Suppressor macrophage treated with lipopolysaccharide for 1 hour (primary cell): ENCODE measurements at regions not wholly inside any gene's neighbourhood (a gene's known extent, or its start where the extent isn't known, plus 50 kb on each side); places are given as distances from the start of the nearest gene placed in this dataset.
A peak's percentile ranks its signal among the peaks of the same experiment; 100 is the strongest.

ENCODE experiments used
- DNase-seq, 3 donors: peaks; one replicate each; pipeline ENCODE4 v3.0.0-alpha.2; 2020 to 2022

GRCh38 chr11:101401245-101401644 is 182.6 kb downstream of the TRPC6 start:
- no peak for DNase-seq

- no peak for DNase-seq
These were observed 185.8 kb downstream of the TRPC6 start for GRCh38 chr11:101397979-101398378.

DNA sequence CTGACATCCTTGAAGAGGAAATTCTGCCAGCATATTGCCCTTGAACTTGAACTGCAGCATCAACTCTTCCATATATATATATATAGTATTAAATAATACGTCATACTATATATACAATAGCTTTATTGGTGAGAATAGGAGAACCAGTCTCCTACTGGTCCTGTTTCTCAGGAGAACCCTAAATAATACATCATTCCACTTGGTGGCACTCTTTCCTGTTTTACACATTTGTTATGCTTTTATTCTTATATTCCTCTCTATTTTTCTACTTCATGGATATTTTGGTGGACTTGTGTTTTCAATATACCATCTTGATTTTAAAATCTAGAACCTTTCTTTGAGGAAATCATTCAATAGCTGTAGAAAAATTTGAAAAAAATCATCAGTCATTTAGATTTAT is 193.3 kb downstream of the TRPC6 start:
- DNase-seq, result peak in 2 of 3 donors; percentile 0

DNA sequence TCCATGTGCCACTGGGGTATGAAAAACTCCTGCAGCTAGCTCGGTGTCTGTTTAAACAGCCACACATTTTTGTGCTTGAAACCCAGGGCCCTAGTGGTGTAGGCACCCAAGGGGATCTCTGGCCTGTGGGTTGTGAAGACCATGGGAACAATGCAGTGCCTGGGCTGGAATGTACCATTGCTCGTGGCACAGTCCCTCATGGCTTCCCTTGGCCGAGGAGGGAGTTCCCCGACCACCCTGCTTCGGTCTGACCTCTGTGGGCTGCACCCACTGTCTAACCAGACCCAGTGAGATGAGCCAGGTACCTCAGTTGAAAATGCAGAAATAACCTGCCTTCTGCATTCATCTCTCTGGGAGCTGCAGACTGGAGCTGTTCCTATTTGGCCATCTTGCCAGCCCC is 214.0 kb downstream of the TRPC6 start:
- DNase-seq, result no peak

DNA sequence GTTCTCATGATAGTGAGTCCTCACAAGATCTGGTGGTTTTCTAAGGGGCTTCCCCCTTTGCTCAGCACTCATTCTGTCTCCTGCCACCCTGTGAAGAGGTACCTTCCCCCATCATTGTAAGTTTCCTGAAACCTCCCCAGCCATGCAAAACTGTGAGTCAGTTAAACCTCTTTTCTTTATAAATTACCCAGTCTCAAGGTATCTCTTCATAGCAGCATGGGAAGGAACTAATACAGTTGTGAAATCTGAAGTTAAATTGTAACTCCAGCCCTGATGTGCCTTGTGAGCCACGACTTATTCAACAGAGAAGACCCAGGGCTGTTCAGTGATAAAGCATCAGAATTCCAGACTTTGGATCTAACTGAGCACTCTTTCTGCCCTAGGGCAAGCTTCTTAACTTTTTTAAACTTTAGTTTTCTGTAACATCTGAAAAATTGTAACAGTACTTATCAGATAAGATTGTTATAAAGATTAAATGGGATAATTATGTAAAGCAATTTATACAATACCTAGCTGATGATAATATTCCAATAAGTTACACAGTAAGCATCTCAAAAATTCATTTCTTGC is 220.0 kb downstream of the TRPC6 start:
- no peak for DNase-seq

DNA sequence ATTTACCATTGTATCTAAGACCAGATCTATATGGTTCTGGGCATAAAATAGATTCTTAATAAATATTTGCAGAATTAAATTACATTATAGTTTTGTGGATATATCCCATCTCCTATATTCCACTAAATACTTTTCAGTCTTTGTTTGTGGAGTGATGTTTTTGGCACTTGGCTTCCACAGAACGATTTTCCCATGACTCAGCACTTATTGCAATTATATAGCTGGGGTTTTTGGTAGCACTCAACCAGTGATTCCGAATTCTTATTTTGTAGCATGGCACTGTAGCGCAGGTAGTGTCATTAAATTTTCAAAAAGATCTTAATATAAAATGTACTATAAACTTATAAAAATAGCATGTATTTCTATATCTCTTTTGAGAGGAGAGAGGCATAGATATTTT is 221.2 kb downstream of the TRPC6 start:
- DNase-seq, result no peak

DNA sequence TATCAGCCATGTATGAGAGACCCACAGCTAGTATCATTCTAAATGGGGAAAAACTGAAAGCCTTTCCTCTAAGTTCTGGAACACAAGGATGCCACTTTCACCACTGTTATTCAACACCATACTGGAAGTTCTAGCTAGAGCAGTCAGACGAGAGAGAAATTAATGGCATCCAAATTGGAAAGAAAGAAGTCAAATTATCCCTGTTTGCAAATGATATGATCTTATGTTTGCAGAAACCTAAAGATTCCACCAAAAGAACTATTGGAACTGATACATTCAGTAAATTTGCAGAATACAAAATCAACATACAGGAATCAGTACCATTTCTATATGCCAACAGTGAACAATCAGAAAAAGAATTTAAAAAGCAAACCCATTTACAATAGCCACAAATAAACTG is 226.0 kb downstream of the TRPC6 start:
- no peak for DNase-seq

DNA sequence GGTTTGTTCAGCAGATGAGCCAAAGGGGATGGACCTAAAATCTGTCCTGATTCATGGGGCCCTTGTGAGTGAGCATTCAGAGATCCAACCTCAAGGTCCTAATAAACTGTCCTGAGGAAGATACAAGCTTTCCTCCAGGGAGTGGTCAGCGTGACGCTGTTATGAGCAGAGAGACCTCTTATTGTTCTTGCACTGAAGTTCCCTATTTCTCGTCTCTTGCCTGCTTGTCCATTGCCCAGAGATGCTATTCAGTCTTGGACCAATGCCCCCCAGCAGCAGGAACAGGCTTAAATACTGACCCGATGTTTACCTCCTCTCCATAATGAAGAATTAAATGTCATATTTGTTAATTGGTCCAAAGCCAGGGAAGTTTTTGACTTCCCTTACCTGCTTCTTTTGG is 225.2 kb upstream of the PGR start:
- no peak for DNase-seq

GRCh38 chr11:101348786-101349185 is 219.2 kb upstream of the PGR start:
- no peak for DNase-seq

DNA sequence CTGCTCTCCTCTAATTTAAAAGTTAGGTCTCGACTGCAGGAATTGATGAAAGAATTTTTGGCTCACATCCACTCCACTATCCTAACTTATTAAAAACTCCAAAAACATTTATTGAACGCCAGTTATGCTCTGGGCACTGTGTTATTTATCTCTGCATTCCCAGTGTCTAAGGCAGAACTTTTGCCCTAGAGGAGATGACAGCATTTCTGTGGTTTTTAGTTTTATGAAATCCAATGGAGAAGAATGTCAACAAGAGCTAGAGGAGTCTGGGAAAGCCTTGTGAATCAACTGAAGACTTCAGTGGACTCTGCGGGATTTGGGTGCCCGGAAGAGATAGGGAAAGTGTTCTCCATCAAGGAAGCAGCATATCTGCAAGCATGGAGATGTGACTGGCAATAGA is 217.0 kb upstream of the PGR start:
- no peak for DNase-seq

GRCh38 chr11:101345891-101346290 is 216.3 kb upstream of the PGR start:
- DNase-seq, result no peak

- no peak for DNase-seq
These were observed 212.7 kb upstream of the PGR start for GRCh38 chr11:101342307-101342706.

- DNase-seq, result no peak
These were observed 212.0 kb upstream of the PGR start for GRCh38 chr11:101341578-101341977.

DNA sequence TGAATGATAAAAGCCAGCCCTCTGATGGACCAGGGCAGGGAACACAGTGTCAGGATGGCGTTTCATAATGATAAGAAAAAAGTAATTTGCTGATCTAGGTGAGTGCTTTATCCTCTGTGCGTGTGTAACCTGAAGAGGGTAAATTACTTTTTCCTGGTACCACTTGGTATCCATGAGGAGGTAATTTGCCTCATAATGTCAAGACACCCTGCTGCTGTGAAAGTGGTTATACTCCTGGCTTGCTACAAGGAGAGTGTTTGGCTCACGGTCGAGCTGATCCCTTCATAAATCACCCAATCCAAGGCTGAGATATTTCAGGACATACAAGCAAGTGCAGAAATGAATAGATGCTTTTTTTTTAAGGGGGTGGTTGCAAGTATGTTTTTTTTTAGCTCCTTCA is 207.2 kb upstream of the PGR start:
- DNase-seq, result no peak

- no peak for DNase-seq
These were observed 206.5 kb upstream of the PGR start for GRCh38 chr11:101336155-101336554.

GRCh38 chr11:101334581-101334980 is 205.0 kb upstream of the PGR start:
- no peak for DNase-seq

GRCh38 chr11:101331411-101331810 is 201.8 kb upstream of the PGR start:
- no peak for DNase-seq

- peak in 1 of 3 donors; percentile 0 for DNase-seq
These were observed 198.3 kb upstream of the PGR start for GRCh38 chr11:101327908-101328307.

DNA sequence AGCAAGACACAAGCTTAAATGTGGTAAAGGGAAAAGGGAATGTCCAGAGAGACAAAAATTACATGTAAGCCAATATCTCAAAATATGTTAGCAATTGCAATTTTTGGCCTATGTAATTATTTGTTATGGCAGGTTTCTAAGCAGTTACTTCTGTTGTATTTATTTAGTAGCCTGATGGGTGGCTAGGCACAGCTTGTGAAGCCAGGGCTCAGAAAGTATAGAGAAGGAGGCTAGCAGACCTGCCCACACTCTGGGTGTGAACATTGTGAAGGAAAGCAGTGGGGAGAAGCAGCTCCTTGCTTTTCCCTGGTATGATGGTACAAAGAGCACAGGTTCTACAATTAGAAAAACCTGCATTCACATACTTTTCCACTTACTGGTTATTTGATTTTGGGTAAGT is 196.5 kb upstream of the PGR start:
- DNase-seq, result no peak

- DNase-seq, result no peak
These were observed 194.4 kb upstream of the PGR start for GRCh38 chr11:101323997-101324396.

GRCh38 chr11:101321222-101321621 is 191.6 kb upstream of the PGR start:
- no peak for DNase-seq

GRCh38 chr11:101306721-101307120 is 177.1 kb upstream of the PGR start:
- DNase-seq, result no peak

- no peak for DNase-seq
These were observed 175.9 kb upstream of the PGR start for GRCh38 chr11:101305496-101305895.

- DNase-seq, result no peak
These were observed 169.6 kb upstream of the PGR start for GRCh38 chr11:101299210-101299609.

GRCh38 chr11:101296896-101297295 is 167.3 kb upstream of the PGR start:
- no peak for DNase-seq
